ENCODE measurements at regions not wholly inside any gene's neighbourhood (a gene's known extent, or its start where the extent isn't known, plus 50 kb on each side); places are given as distances from the start of the nearest gene placed in this dataset.
A peak's percentile ranks its signal among the peaks of the same experiment; 100 is the strongest.

GRCh38 chr12:118494776-118495175, 118.4 kb downstream of the SUDS3 start:
- Histone ChIP-seq H3K9me3 (no peaks in the 10 kb centered on the region), H3K4me3 (no peak overlapping the region), H3K27ac (no peak overlapping the region), H3K4me1 (peaks cover 6% of the 10 kb centered on the region), H3K27me3 (no peaks in the 10 kb centered on the region), H3K36me3 (replicated peaks in 1 of 2; ENCODE audit: insufficient read depth in 1 of 2, low read depth in 2 of 2) (no peaks in the 10 kb centered on the region)
- 83 to 86% methylated on average over 3 of the region's 3 CpGs for WGBS, 2 donors
- DNase-seq (no peak), ATAC-seq (no peak)
- intact Hi-C loops (cut with DNase I): no loop called here
- TF ChIP-seq CTCF (IDR thresholded peaks at IDR 0.05) (no peak), POLR2A (IDR thresholded peaks at IDR 0.05) (no peak)

GRCh38 chr12:118495296-118495695, 118.9 kb downstream of the SUDS3 start:
- Histone ChIP-seq H3K36me3 (replicated peaks in 1 of 2; ENCODE audit: insufficient read depth in 1 of 2, low read depth in 2 of 2) (no peaks in the 10 kb centered on the region), H3K9me3 (no peaks in the 10 kb centered on the region), H3K4me3 (no peak overlapping the region), H3K27ac (no peak overlapping the region), H3K4me1 (peaks cover 6% of the 10 kb centered on the region), H3K27me3 (no peaks in the 10 kb centered on the region)
- TF ChIP-seq POLR2A (IDR thresholded peaks at IDR 0.05): no peak
- TF ChIP-seq CTCF (IDR thresholded peaks at IDR 0.05): no peak
- intact Hi-C loops (cut with DNase I): no loop called here
- WGBS, 2 donors: 57 to 64% methylated on average over 2 of the region's 2 CpGs
- no peak for ATAC-seq
- DNase-seq: no peak

- Histone ChIP-seq H3K9me3 (no peaks in the 10 kb centered on the region), H3K36me3 (replicated peaks in 1 of 2; ENCODE audit: insufficient read depth in 1 of 2, low read depth in 2 of 2) (no peaks in the 10 kb centered on the region), H3K27ac (no peak overlapping the region), H3K4me3 (no peak overlapping the region), H3K27me3 (no peaks in the 10 kb centered on the region), H3K4me1 (peaks cover 6% of the 10 kb centered on the region)
- DNase-seq: peak; percentile 12 to 46 (median 21)
- 30 to 45% methylated on average over 3 of the region's 3 CpGs for WGBS, 2 donors
- TF ChIP-seq POLR2A (IDR thresholded peaks at IDR 0.05) (no peak), CTCF (IDR thresholded peaks at IDR 0.05) (peak in 3 of 7 experiments; percentile 30 to 33 (median 31))
- intact Hi-C loops (cut with DNase I): no loop called here
- ATAC-seq: peak; percentile 71
These were observed 121.8 kb downstream of the SUDS3 start for GRCh38 chr12:118498171-118498570.

- no peak for ATAC-seq
These were observed 123.9 kb downstream of the SUDS3 start for GRCh38 chr12:118500299-118500698.

More at GRCh38 chr12:118500299-118500698, 123.9 kb downstream of the SUDS3 start:
- no peak for TF ChIP-seq CTCF (IDR thresholded peaks at IDR 0.05)
- TF ChIP-seq POLR2A (IDR thresholded peaks at IDR 0.05): no peak
- intact Hi-C loops (cut with DNase I): no loop called here
- 91% methylated on average over 7 of the region's 7 CpGs for WGBS, 2 donors
- no peak for DNase-seq
- Histone ChIP-seq H3K4me3 (no peak overlapping the region), H3K36me3 (replicated peaks in 1 of 2; ENCODE audit: insufficient read depth in 1 of 2, low read depth in 2 of 2) (no peaks in the 10 kb centered on the region), H3K27ac (no peak overlapping the region), H3K9me3 (no peaks in the 10 kb centered on the region), H3K4me1 (peaks cover 6% of the 10 kb centered on the region), H3K27me3 (no peaks in the 10 kb centered on the region)
